Loucy (cell line): ENCODE measurements at regions not wholly inside any gene's neighbourhood (a gene's known extent, or its start where the extent isn't known, plus 50 kb on each side); places are given as distances from the start of the nearest gene placed in this dataset.

Experiments used
- H2AFZ ChIP-seq: fragments of 200-600 bp; sonication (generic); 2 replicates; pipeline ENCODE4 v1.6.0; 2016; ENCODE audit warnings: antibody characterized with exemption, mild to moderate bottlenecking, low read length, moderate library complexity
- H3F3A ChIP-seq: fragments of 200-600 bp; 2 replicates; pipeline ENCODE4 v1.6.0; 2016; ENCODE audit warnings: antibody characterized with exemption, low read depth, mild to moderate bottlenecking
- H3K27me3 ChIP-seq: fragments of 200-600 bp; sonication (generic); 2 replicates; pipeline ENCODE4 v1.6.1; 2014; ENCODE audit warnings: low read length, mild to moderate bottlenecking; ENCODE audit not compliant: insufficient read depth, poor library complexity, severe bottlenecking
- H3K36me3 ChIP-seq: fragments of 200-600 bp; sonication (generic); 2 replicates; pipeline ENCODE4 v1.6.1; 2016; ENCODE audit warnings: low read length; ENCODE audit not compliant: insufficient read depth
- H3K4me1 ChIP-seq: fragments of 200-600 bp; sonication (generic); 2 replicates; pipeline ENCODE4 v1.5.1; 2014; ENCODE audit warnings: low read length, mild to moderate bottlenecking; ENCODE audit not compliant: insufficient read depth, poor library complexity, severe bottlenecking
- H3K4me2 ChIP-seq: fragments of 200-600 bp; sonication (generic); 2 replicates; pipeline ENCODE4 v1.6.0; 2014; ENCODE audit warnings: antibody characterized with exemption, low read length, low read depth, mild to moderate bottlenecking; ENCODE audit not compliant: poor library complexity, severe bottlenecking
- H3K4me3 ChIP-seq: fragments of 200-600 bp; sonication (generic); 2 replicates; pipeline ENCODE4 v1.5.1; 2014; ENCODE audit warnings: low read length, mild to moderate bottlenecking, mixed read lengths; ENCODE audit not compliant: poor library complexity, severe bottlenecking
- H3K79me2 ChIP-seq: fragments of 200-600 bp; sonication (generic); 2 replicates; pipeline ENCODE4 v1.6.1; 2014; ENCODE audit warnings: low read length; ENCODE audit not compliant: insufficient read depth
- H3K9ac ChIP-seq: fragments of 200-600 bp; sonication (generic); 2 replicates; pipeline ENCODE4 v1.6.0; 2014; ENCODE audit warnings: mild to moderate bottlenecking, low read depth, low read length, moderate library complexity; ENCODE audit not compliant: poor library complexity, severe bottlenecking
- H3K9me2 ChIP-seq: fragments of 200-600 bp; sonication (generic); replicated peaks from 2 replicates; pipeline ENCODE4 v1.6.1; 2016; ENCODE audit warnings: low read depth, low read length, mixed read lengths
- H3K9me3 ChIP-seq: fragments of 200-600 bp; sonication (generic); 2 replicates; pipeline ENCODE4 v1.6.1; 2014; ENCODE audit warnings: mild to moderate bottlenecking, antibody characterized with exemption, low read length, low read depth; ENCODE audit not compliant: insufficient read depth
- H4K20me1 ChIP-seq: fragments of 200-600 bp; sonication (generic); 2 replicates; pipeline ENCODE4 v1.6.0; 2014; ENCODE audit warnings: antibody characterized with exemption, low read length, mild to moderate bottlenecking; ENCODE audit not compliant: insufficient read depth, poor library complexity, severe bottlenecking
- CTCF ChIP-seq: fragments of 200-600 bp; sonication (generic); conservative IDR thresholded peaks from 2 replicates; pipeline ENCODE4 v1.5.1; 2014; ENCODE audit warnings: mild to moderate bottlenecking, antibody characterized with exemption, low read length
- EZH2phosphoT487 ChIP-seq: fragments of 200-600 bp; IDR thresholded peaks from 2 replicates; pipeline ENCODE4 v1.6.1; 2018; ENCODE audit warnings: antibody characterized with exemption, mild to moderate bottlenecking, moderate library complexity, borderline replicate concordance

- H3K4me3 ChIP-seq, result no peak overlapping the region
- no peak overlapping the region for H3K4me2 ChIP-seq
- peaks cover 12% of the 10 kb centered on the region; the same call in 1 of the 2 replicates for H3K9me3 ChIP-seq
- TF ChIP-seq EZH2phosphoT487, result no peak
- no peak for TF ChIP-seq CTCF
- no peaks in the 10 kb centered on the region for H3K27me3 ChIP-seq
- no peaks in the 10 kb centered on the region for H3K4me1 ChIP-seq
- H2AFZ ChIP-seq, result no peak overlapping the region
- H3K9ac ChIP-seq, result no peak overlapping the region
- no peaks in the 10 kb centered on the region for H3K36me3 ChIP-seq
- no peaks in the 10 kb centered on the region for H3K9me2 ChIP-seq
- no peaks in the 10 kb centered on the region for H3K79me2 ChIP-seq
- no peaks in the 10 kb centered on the region for H4K20me1 ChIP-seq
- no peaks in the 10 kb centered on the region for H3F3A ChIP-seq
Observed at GRCh38 chr3:127352612-127353011, 64.8 kb upstream of the PRR20G start.

- no peaks in the 10 kb centered on the region for H3K79me2 ChIP-seq
- no peak overlapping the region for H3K4me3 ChIP-seq
- H3F3A ChIP-seq, result no peaks in the 10 kb centered on the region
- H3K9me2 ChIP-seq, result no peaks in the 10 kb centered on the region
- TF ChIP-seq EZH2phosphoT487 (no peak), CTCF (no peak)
- no peak overlapping the region for H3K4me2 ChIP-seq
- H2AFZ ChIP-seq, result no peak overlapping the region
- H3K4me1 ChIP-seq, result no peaks in the 10 kb centered on the region
- no peaks in the 10 kb centered on the region for H3K36me3 ChIP-seq
- no peaks in the 10 kb centered on the region for H3K27me3 ChIP-seq
- no peak overlapping the region for H3K9ac ChIP-seq
- peaks cover 12% of the 10 kb centered on the region; the same call in 1 of the 2 replicates for H3K9me3 ChIP-seq
- no peaks in the 10 kb centered on the region for H4K20me1 ChIP-seq
Observed at GRCh38 chr3:127351775-127352350, 64.0 kb upstream of the PRR20G start.

- peaks cover 6% of the 10 kb centered on the region; the same call in 1 of the 2 replicates for H3K9me3 ChIP-seq
- no peaks in the 10 kb centered on the region for H4K20me1 ChIP-seq
- H3K9ac ChIP-seq, result no peak overlapping the region
- H2AFZ ChIP-seq, result no peak overlapping the region
- TF ChIP-seq CTCF, result no peak
- TF ChIP-seq EZH2phosphoT487, result no peak
- no peak overlapping the region for H3K4me2 ChIP-seq
- no peaks in the 10 kb centered on the region for H3K4me1 ChIP-seq
- no peaks in the 10 kb centered on the region for H3K27me3 ChIP-seq
- no peaks in the 10 kb centered on the region for H3K9me2 ChIP-seq
- no peak overlapping the region for H3K4me3 ChIP-seq
- H3K79me2 ChIP-seq, result no peaks in the 10 kb centered on the region
- H3K36me3 ChIP-seq, result no peaks in the 10 kb centered on the region
- H3F3A ChIP-seq, result no peaks in the 10 kb centered on the region
Observed at GRCh38 chr3:127351321-127351720, 63.5 kb upstream of the PRR20G start.
